HEK293T (cell line): ENCODE measurements at regions not wholly inside any gene's neighbourhood (a gene's known extent, or its start where the extent isn't known, plus 50 kb on each side); places are given as distances from the start of the nearest gene placed in this dataset.
"Not testable (repeated sequence)": the region's sequence is repeated elsewhere in the genome, so short reads cannot be mapped to it uniquely, and the experiment has no call there.

Source experiments
- CTCF ChIA-PET: fragments of 350-600 bp; formaldehyde crosslinking; extraction: SDS; loops from one replicate; lab custom pipeline; 2021; ENCODE audit warnings: antibody characterized with exemption, inconsistent platforms; lab: Yijun Ruan, JAX
- POLR2A ChIA-PET: fragments of 350-600 bp; formaldehyde crosslinking; extraction: SDS; loops from one replicate; lab custom pipeline; 2020; ENCODE audit warnings: antibody characterized with exemption, inconsistent platforms; lab: Yijun Ruan, JAX
- DNase-seq: peaks from one replicate; pipeline ENCODE4 v3.0.0; 2012; ENCODE audit warnings: mixed read lengths; ENCODE audit errors: extremely low spot score
- ARNT ChIP-seq: fragments of 450-650 bp; IDR thresholded peaks from 2 replicates; pipeline ENCODE4 v1.6.1; 2017; ENCODE audit warnings: mild to moderate bottlenecking
- BHLHE40 ChIP-seq: fragments of 450-650 bp; IDR thresholded peaks from 2 replicates; pipeline ENCODE4 v1.6.1; 2016; ENCODE audit warnings: mild to moderate bottlenecking, moderate library complexity, borderline replicate concordance
- CTBP1 ChIP-seq: fragments of 450-650 bp; IDR thresholded peaks from 2 replicates; pipeline ENCODE4 v1.6.1; 2016; ENCODE audit warnings: borderline replicate concordance
- ELF4 ChIP-seq: fragments of 450-650 bp; IDR thresholded peaks from 2 replicates; pipeline ENCODE4 v1.6.1; 2017; ENCODE audit warnings: antibody characterized with exemption
- FOXA1 ChIP-seq: fragments of 450-650 bp; IDR thresholded peaks from 2 replicates; pipeline ENCODE4 v1.6.1; 2016; ENCODE audit warnings: mild to moderate bottlenecking
- FOXK2 ChIP-seq: fragments of 450-650 bp; IDR thresholded peaks from 2 replicates; pipeline ENCODE4 v1.6.1; 2016; ENCODE audit warnings: mild to moderate bottlenecking
- FOXM1 ChIP-seq: fragments of 450-650 bp; IDR thresholded peaks from 2 replicates; pipeline ENCODE4 v1.6.1; 2017; ENCODE audit warnings: mild to moderate bottlenecking, borderline replicate concordance
- HDGF ChIP-seq: fragments of 450-650 bp; IDR thresholded peaks from 2 replicates; pipeline ENCODE4 v1.6.1; 2017; ENCODE audit warnings: antibody characterized with exemption, borderline replicate concordance
- L3MBTL2 ChIP-seq: fragments of 450-650 bp; conservative IDR thresholded peaks from 2 replicates; pipeline ENCODE4 v1.6.1; 2016; ENCODE audit warnings: mild to moderate bottlenecking
- LEF1 ChIP-seq: fragments of 450-650 bp; IDR thresholded peaks from 2 replicates; pipeline ENCODE4 v1.6.1; 2017; ENCODE audit warnings: mild to moderate bottlenecking, borderline replicate concordance
- NFRKB ChIP-seq: fragments of 450-650 bp; IDR thresholded peaks from 2 replicates; pipeline ENCODE4 v1.6.1; 2016; ENCODE audit warnings: mild to moderate bottlenecking, moderate library complexity
- SP1 ChIP-seq: fragments of 450-650 bp; IDR thresholded peaks from 2 replicates; pipeline ENCODE4 v1.6.1; 2017
- SUZ12 ChIP-seq: fragments of 450-650 bp; IDR thresholded peaks from 2 replicates; pipeline ENCODE4 v1.6.1; 2016; ENCODE audit warnings: mild to moderate bottlenecking
- TARDBP ChIP-seq: fragments of 450-650 bp; IDR thresholded peaks from 2 replicates; pipeline ENCODE4 v1.6.1; 2016
- ZNF384 ChIP-seq: fragments of 450-650 bp; IDR thresholded peaks from 2 replicates; pipeline ENCODE4 v1.6.1; 2016
- TF ChIP-seq, protein P1 (sequence below): fragments of 450-650 bp; IDR thresholded peaks from 2 replicates; pipeline ENCODE4 v1.6.1; 2016

DNA sequence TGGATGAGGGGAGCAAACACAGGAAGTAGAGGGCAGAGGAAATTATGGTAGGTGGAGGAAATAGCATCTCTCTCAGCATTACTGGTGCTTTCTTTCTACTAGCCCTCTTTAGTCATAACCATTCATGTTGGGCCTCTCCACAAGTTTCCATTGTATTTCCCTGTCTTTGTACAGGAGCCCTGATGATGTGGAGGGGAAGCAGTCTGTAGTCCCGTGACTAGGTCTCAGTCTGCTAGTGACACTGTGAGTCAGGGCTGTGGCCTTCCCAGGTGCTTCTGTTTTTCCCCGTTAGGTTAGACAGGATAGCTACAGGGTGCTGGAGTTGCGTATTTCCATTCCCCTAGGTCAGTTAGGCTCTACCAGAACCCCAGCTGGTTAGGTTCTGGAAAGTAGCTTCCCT lies 82.9 kb upstream of the NAMPT start:
- ChIA-PET CTCF (interaction anchor here (0.5 kb wide), 1 partner anchor 95 kb away, joined by 4 read pairs; no protein-coding TSS in a partner anchor), POLR2A (no interaction called here)
- no peak for DNase-seq
- TF ChIP-seq FOXM1 (no peak), SP1 (no peak), NFRKB (no peak), FOXA1 (no peak), TARDBP (no peak), ARNT (no peak), SUZ12 (no peak), BHLHE40 (no peak), CTBP1 (no peak), ZNF384 (no peak), LEF1 (no peak), ELF4 (no peak), FOXK2 (no peak), HDGF (no peak), L3MBTL2 (no peak)
- TF ChIP-seq, protein P1, sequence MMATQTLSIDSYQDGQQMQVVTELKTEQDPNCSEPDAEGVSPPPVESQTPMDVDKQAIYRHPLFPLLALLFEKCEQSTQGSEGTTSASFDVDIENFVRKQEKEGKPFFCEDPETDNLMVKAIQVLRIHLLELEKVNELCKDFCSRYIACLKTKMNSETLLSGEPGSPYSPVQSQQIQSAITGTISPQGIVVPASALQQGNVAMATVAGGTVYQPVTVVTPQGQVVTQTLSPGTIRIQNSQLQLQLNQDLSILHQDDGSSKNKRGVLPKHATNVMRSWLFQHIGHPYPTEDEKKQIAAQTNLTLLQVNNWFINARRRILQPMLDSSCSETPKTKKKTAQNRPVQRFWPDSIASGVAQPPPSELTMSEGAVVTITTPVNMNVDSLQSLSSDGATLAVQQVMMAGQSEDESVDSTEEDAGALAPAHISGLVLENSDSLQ: no peak

DNA sequence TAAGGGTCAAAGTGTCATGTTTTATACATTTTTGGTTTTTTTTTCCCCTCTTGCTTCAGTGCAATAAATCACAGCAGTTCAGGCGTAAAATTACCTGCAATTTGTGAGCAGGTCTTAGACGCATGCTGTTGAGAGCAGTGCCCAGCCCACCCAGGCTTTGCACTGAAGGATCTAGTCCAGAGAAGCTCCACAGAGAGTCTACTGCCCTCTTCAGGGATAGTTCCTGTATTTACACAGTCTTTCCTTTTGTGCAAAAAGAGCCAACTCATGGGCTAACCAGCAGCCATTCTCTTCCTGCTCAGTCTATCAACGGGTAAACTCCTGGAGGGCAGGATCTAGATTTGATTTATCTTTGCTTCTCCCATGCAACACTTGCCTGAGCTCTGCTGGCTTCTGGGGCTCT lies 82.2 kb upstream of the NAMPT start:
- CTCF ChIA-PET: interaction anchor here (0.9 kb wide), 1 partner anchor 190 kb away, joined by 5 read pairs; no protein-coding TSS in a partner anchor
- DNase-seq: peak; percentile 49
- POLR2A ChIA-PET: no interaction called here
- no peak for TF ChIP-seq FOXM1
- TF ChIP-seq HDGF: no peak
- TF ChIP-seq ARNT: no peak
- TF ChIP-seq TARDBP: no peak
- TF ChIP-seq, protein P1: no peak
- TF ChIP-seq CTBP1: no peak
- no peak for TF ChIP-seq SP1
- no peak for TF ChIP-seq FOXA1
- TF ChIP-seq FOXK2: no peak
- no peak for TF ChIP-seq BHLHE40
- TF ChIP-seq LEF1: no peak
- no peak for TF ChIP-seq ELF4

DNA sequence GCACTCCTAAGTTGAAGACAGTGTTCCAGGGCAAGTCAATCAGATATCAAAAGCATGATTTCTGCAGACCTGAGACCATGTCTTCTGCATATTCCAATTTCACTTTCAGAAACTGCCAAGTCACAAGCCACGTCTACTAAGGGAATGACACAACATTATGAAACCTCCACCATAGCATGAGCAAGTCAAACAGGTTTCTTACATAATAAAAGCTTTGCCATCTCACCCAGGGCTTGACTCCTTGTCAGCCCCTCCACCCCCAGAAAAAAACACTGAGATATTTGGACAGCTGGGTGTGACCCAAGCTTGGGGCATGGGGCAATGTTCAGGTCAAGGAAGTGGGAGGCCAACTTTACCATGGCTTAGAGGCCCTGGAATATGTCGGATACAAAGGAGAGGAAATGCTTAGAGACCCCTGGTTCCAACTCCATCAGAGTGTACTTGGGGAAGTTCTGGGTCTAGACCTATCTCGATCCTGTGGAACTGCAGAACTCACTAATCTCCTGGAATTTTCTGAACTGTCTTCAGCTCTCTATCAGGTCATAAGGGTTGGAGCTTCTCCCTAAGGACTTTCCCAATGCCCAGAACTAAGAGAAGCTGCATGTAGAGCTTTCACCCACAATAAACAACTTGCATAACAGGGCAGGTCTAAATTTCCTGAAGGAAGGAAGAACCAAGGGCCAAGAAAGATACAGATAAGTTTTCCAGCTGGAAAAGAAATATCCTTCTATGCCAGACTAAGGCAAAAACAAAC lies 80.6 kb upstream of the NAMPT start:
- CTCF ChIA-PET: no interaction called here

DNA sequence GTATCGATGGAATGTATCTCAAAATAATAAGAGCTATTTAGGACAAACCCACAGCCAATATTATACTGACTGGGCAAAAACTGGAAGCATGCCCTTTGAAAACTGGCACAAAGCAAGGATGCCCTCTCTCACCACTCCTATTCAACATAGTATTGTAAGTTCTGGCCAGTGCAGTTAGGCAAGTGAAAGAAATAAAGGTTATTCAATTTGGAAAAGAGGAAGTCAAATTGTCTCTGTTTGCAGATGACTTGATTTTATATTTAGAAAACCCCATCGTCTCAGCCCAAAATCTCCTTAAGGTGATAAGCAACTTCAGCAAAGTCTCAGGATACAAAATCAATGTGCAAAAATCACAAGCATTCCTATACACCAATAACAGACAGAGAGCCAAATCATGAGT lies 77.7 kb upstream of the NAMPT start:
- DNase-seq, CTCF ChIA-PET, POLR2A ChIA-PET: not testable (repeated sequence)

More for the DNA sequence above, 80.6 kb upstream of the NAMPT start:
- no peak for DNase-seq
- POLR2A ChIA-PET: no interaction called here
- no peak for TF ChIP-seq LEF1
- TF ChIP-seq ZNF384: no peak
- TF ChIP-seq SP1: no peak
- no peak for TF ChIP-seq FOXK2
- TF ChIP-seq NFRKB: no peak
- TF ChIP-seq CTBP1: no peak
- TF ChIP-seq L3MBTL2: no peak
- TF ChIP-seq FOXM1: no peak
- no peak for TF ChIP-seq FOXA1
- no peak for TF ChIP-seq ARNT
- no peak for TF ChIP-seq ELF4

DNA sequence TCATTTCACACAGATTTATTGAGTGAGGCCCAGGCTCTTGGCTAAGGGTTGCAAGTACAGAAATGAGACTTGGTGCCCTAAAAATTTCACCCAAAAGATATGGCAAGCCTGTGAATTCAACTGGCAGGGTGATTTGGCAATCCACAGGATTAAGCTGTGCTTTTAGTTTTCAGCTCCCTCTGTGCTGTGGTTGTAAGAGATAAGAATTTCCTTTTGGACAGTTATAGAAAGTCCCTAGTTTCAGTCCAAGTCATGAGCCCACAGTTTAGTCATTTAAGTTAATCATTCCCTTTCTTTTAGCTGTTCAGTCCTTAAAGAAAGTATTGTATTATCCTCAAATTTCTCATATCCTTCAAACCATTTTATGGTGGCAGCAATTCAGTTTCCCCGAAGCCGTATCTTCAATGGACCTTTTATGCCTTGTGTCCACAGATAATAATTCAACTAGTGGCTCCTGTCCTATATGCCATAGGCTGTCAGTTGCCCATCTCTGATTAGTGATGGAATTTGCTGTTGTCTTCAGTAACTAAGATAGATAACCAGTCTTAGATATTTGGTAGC lies 73.4 kb upstream of the NAMPT start:
- ChIA-PET POLR2A (no interaction called here), CTCF (no interaction called here)
- TF ChIP-seq BHLHE40: no peak
- TF ChIP-seq LEF1: no peak
- TF ChIP-seq SUZ12: no peak
- DNase-seq: no peak

DNA sequence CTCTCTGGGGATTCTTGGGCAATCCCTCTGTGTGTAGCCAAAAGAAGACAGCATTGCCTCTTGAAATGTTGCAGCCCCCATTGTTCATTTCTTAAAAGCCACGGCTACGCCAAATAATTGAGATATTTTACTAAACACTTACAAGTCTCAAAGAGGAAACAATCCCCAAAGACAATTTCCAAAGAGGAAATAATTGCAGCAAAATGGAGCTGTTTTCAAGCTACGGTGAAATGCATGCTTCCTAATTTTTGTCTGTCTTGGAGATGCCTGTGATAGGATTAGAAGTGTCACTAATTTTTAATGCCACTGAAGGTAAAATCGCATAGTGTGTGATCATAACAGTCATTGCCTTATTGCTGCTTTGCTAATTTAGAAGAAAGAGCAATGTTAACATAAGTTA lies 72.9 kb upstream of the NAMPT start:
- no peak for DNase-seq
- TF ChIP-seq, protein P1: no peak
- TF ChIP-seq SP1 (no peak), FOXM1 (no peak)
- CTCF ChIA-PET: no interaction called here
- POLR2A ChIA-PET: no interaction called here

DNA sequence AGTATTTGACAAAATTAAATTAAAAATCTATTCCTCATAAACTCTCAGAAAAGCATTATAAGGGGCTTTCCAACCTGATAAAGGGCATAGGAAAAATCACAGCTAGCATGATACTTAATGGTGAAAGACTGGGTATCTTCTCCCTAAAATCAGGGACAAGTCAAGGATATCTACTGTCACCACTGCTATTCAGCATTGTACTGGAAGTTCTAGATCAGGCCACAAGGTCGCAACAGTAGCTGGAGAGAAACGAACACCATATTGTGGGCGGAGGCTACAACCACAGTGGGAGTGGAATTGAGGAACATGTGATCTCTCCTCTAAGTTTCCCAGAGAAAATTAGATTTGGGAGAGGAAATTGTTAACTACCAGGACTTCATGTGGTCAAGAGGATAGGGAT lies 70.0 kb upstream of the NAMPT start:
- ChIA-PET POLR2A (no interaction called here), CTCF (no interaction called here)
- no peak for DNase-seq
- TF ChIP-seq FOXK2: no peak
- TF ChIP-seq ELF4: no peak
- TF ChIP-seq LEF1: no peak
- no peak for TF ChIP-seq HDGF
- no peak for TF ChIP-seq L3MBTL2
- no peak for TF ChIP-seq FOXM1
- TF ChIP-seq SUZ12: no peak
- TF ChIP-seq BHLHE40: no peak
- TF ChIP-seq ZNF384: no peak
- TF ChIP-seq, protein P1: no peak
- TF ChIP-seq NFRKB: no peak
- TF ChIP-seq FOXA1: no peak
- TF ChIP-seq SP1: no peak
- TF ChIP-seq TARDBP: no peak
- no peak for TF ChIP-seq ARNT
- TF ChIP-seq CTBP1: no peak
